ENCODE measurements at regions not wholly inside any gene's neighbourhood (a gene's known extent, or its start where the extent isn't known, plus 50 kb on each side); places are given as distances from the start of the nearest gene placed in this dataset.
"Not testable (repeated sequence)": the region's sequence is repeated elsewhere in the genome, so short reads cannot be mapped to it uniquely, and the experiment has no call there.

- DNase-seq (ENCODE audit: low read depth) = no peak
Measured at GRCh38 chr13:80173224-80173623, 167.7 kb downstream of the SPRY2 start.

DNA sequence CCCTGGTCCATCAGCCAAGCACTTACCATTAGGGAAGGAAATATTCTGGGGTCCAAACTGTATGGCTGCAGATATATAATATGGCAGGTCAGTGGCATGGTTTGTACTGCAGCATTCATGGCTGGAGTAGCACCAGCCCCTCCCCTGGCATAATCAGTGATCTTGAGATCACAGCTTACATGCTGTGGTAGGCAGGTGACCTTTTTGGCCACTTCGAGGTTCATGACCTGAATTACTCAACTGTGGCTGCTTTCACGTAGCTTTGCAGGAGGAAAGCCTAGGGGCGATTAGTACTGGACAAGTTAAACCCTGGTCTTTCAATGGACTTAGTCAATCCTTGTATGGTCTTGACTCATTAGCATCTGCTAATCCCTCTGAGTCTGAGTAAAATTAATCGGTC lies 169.8 kb downstream of the SPRY2 start:
- DNase-seq (ENCODE audit: low read depth) = no peak

- DNase-seq (ENCODE audit: low read depth) = peak; percentile 6
Measured at GRCh38 chr13:80168089-80168850, 172.7 kb downstream of the SPRY2 start.

GRCh38 chr13:80166352-80166751 lies 174.6 kb downstream of the SPRY2 start:
- DNase-seq (ENCODE audit: low read depth) = no peak

- DNase-seq (ENCODE audit: low read depth) = no peak
Measured at GRCh38 chr13:80164462-80164861, 176.5 kb downstream of the SPRY2 start.

DNA sequence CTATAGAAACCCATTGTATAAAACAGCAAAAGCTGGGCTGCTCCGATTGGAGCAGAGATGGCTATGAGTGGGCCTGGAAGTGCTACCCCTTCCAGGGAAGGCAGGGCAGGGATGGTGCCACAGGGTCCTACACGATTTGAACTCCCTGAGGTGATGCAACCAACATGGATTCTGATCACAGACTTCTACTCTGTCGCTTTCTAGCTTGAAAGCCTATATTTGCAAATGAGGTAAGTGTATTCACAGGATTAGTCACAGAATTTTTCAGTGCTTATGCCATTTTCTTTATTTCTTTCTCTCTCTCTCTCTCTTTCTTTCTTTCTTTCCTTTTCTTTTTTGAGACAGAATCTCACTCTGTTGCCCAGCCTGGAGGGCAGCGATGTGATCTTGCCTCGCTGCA lies 179.0 kb downstream of the SPRY2 start:
- DNase-seq (ENCODE audit: low read depth) = no peak

- no peak for DNase-seq (ENCODE audit: low read depth)
Measured at GRCh38 chr13:80161219-80161618, 179.7 kb downstream of the SPRY2 start.

DNA sequence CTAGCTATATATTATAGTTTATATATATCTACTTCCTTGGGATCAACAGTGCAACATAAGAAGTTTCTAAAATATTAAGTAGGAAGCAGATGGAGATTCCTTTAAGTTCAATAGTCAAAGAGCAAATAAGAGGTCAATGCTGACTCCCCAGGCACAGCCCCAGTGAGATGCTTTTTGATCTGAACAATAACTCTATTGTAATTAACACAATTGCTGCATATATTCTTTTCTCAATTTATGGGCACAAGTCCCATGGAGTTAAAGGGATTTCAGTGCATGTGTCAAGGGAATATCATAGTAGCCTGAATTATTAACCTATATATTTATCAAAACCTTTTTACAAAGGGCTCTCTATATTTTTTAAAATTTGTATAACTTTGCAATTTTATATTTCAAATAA lies 180.8 kb downstream of the SPRY2 start:
- no peak for DNase-seq (ENCODE audit: low read depth)

DNA sequence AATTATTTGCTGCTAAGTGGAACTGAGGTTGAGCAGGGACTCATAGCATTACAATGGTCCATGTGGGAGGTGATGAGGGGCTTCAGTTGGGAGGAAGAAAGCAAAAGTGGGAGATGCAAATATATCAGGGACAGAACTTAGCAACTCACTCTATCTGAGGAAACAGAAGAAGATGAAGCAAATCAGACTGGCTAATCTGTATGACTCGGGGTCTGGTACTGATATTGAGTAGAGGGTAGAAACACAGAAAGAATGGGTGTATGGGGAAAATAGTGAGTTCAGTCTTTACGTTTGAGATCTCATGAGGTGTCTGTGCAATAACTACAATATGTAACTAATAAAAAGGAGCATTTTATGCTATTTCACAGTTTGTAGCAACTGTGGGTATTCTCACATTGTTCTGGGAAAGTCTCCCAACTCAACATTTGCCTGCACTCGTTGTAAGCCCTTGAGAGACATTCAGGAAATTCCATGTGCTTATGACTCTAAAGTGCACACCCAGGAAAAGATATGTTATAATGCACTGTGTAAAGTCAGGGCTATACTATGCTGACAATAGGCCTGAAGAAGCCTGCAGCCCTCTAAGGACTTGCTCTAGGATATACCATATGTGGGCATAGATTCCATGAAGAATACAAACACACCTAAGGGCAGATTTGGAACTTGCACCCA lies 183.5 kb downstream of the SPRY2 start:
- peak; percentile 26 for DNase-seq (ENCODE audit: low read depth)

GRCh38 chr13:80152142-80152541 lies 188.8 kb downstream of the SPRY2 start:
- DNase-seq (ENCODE audit: low read depth) = not testable (repeated sequence)

DNA sequence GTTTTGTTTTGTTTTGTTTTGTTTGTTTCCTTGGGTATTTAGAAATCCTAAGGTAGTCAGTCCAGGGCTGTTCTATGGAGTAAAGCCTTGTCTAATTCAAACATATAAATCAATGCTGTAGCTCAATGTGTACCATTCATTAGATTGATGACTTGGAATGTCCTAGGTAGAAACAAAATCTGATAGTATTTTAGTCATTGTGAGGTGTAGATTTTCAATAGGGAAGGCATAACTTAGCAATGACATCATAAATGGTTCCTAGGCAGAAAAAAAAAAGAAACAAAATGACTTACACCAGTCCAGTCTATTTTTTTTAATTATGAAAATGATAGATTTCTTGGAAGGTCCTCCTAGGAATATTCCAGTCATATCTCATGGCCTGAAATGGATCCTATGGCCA lies 189.9 kb downstream of the SPRY2 start:
- DNase-seq (ENCODE audit: low read depth) = no peak

DNA sequence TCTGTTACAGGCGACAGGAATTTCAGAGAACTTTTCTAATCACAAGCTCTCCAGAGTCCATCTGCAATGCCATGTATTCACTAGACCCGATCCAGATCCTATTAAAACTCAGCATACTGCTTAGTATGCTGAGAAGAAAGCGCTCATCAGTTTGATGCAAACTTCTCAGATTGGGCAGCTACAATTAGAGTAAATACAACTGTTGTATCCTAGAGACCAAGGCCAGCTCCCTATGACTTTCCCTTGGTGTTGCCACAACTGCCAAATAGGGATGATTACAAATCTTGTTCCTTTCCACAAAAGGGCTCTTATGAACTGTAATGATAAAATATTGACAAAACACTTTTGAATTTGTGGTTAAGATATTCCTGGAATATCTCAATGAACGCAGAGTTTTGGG lies 191.2 kb downstream of the SPRY2 start:
- DNase-seq (ENCODE audit: low read depth) = peak; percentile 2

DNA sequence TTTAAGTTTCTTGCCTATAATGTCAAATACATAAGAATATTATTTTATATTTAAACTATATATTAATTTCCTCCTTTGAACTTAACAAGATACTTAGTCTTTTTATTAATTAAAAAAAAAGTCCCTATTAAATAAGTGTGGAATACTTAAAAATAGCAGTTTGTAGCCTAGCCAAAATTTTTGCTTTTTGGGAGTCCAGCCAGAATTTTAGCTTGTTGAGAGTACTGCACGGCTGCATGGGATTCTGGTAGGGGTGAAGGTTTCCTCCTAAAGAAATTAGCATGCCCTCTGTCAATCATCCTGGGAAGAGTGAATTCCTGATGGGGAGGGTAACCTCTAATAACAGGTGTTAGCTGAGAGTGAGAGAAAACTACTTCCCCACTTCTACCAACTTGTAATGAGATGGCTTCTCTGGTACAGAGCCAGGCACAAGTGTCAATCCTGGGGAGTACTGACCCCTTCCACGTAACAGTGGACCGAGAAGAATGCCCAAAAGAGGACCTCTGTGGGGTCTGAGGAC lies 195.7 kb downstream of the SPRY2 start:
- DNase-seq (ENCODE audit: low read depth) = no peak

DNA sequence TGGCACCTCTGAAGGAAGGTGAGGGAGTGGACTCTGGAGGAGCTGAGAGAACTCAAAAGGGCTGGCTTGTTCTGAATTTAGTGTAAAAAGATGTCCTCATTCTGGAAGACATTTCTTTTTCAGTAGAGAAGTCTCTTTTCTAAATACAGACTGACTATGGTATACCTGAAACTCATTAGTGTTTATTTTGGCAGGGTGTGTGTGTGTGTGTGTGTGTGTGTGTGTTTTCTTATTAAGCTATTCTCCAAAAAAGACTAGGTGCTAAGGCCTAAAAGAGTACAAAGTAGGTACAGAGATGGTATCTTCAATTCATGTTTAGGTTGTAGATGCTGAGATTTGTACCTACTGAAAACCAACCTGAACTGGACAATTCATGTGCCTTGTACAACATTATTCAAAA lies 196.4 kb downstream of the SPRY2 start:
- DNase-seq (ENCODE audit: low read depth) = no peak

DNA sequence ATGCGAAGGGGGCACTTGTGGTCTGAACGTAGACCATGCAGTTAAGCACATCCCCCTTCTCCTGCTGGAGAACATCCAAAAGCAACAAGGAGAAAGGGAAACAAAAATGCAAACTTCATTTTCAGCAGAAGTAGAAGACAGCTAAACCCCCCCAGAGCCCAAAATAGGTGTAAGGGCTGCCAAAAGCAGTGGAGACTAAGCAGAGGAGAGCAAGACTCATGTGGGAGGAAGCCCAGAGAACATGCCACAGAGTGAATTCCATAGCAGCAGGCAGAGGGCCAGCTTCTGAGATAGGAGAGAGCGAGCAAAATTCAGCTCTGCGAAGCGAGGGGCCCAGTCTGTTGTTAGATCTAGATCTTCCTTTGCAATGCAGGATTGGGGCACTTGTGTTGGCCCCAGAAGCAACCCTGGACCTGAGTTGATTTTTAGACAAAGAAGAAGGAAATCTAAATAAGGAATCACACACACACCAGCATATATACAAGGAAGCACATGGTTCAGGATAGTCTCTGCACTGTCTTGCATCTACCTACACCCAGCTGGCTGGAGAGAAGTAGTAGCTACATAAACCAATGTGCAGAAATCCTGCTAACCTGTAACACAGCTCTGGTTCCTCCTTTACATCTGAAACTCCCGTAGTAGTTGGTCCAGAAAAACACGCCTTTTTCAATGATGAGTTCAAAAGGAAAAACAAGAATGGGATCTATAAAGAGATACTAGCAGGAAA lies 199.6 kb downstream of the SPRY2 start:
- peak; percentile 40 for DNase-seq (ENCODE audit: low read depth)

DNA sequence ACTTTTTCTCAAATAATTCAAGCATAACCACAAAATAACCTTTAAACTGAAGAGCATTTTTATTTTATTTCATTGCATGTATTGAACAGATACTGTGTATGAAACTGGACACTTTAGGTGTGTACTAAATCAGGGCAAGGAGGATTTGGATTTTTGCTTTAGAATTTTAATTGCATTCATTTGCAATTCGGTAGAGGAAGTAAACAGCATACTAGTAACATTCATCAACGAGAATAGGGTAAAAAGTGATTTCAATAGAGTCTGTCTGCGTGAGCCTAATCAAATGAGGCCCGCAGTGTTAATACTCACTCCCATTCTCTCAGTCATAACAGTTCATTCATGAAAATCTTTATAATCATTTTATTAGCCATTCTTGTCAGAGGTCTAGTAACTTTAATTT lies 200.2 kb downstream of the SPRY2 start:
- DNase-seq (ENCODE audit: low read depth) = no peak

- no peak for DNase-seq (ENCODE audit: low read depth)
Measured at GRCh38 chr13:80139196-80139595, 201.7 kb downstream of the SPRY2 start.

GRCh38 chr13:80137994-80138393 lies 202.9 kb downstream of the SPRY2 start:
- no peak for DNase-seq (ENCODE audit: low read depth)

- DNase-seq (ENCODE audit: low read depth) = no peak
Measured at GRCh38 chr13:80134346-80134745, 206.6 kb downstream of the SPRY2 start.

DNA sequence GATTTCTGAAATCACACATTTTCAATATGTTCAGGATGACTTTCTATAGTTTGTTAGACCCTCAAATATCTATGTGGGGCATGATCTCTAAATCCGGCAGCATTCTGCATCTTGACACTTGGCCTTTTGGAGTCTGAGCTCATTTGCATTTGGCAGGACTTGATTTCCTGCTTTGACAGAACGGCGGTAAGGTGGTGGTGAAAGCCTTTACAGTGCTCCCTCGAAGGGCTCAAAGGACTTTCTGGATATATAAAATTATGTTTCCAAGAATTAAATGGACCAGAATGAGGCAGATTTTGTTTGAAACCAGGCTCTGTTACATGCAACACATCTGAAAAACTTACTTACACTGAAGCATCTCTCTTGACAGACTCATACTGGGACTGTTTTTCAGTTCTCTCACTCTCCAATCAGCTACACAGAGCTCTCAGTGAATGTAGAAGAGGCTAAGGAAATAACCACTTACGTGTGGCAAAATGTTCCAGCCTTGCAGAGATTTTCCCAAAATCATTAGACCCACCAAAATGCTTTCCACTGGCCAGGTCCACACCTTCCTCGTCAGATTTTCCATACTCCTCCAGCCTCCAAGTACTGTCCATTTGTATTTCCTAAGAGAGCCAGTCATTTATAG lies 207.2 kb downstream of the SPRY2 start:
- DNase-seq (ENCODE audit: low read depth) = peak; percentile 2

DNA sequence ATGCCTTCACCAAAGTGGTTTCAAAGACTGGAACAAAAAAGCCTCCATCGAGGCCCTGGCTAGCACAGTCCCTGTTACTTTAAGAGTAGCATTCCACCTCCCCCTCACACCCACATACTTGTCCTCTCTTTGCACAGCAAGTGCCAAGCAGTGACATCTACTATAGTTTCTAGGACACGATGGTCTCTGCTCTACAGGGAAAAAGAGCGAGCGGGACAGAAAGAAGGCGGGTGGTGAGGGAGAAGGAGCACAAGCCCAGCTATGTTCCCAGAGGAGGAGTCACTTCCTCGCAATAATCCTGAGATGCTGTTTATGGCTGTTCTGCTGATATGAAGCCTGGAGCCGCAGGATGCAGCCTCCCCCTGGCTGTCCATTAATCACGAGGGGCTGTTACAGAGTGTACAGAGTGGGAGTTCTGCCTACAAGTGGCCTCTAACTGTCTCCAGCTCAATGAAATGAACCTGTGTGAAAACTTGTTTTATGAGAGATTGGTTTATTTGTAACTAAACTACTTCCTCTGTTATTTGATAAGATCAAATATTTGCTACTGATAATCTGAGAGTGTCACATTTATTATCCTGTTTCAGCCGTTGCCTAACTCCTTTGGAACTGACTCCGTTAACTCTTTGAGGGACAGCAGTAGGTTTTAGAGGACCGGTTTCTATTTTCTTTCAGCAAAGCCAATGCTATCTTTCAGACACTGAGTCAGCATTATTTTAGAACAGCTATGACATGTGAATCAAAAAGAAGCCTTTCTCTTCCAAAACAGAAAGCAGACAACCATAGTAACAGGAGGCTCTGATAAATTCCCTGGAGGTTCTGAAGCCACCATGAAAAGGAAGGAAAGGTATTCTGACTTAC lies 208.0 kb downstream of the SPRY2 start:
- peak; percentile 48 for DNase-seq (ENCODE audit: low read depth)

Data from fibroblast of gingiva (primary cell).